ENCODE measurements at regions not wholly inside any gene's neighbourhood (a gene's known extent, or its start where the extent isn't known, plus 50 kb on each side); places are given as distances from the start of the nearest gene placed in this dataset.

- Histone ChIP-seq H3K79me2 (replicated peaks; ENCODE audit: insufficient read depth, low read length) (no peaks in the 10 kb centered on the region), H3F3A (ENCODE audit: insufficient read depth, low read length, poor library complexity, severe bottlenecking) (no peaks in the 10 kb centered on the region), H3K4me2 (ENCODE audit: low read length) (no peak overlapping the region), H3K27ac (ENCODE audit: low read length) (no peak overlapping the region), H3K36me3 (ENCODE audit: insufficient read depth, low read length) (no peaks in the 10 kb centered on the region), H3K9me3 (ENCODE audit: low read length) (no peaks in the 10 kb centered on the region), H2AFZ (ENCODE audit: low read depth, low read length) (no peak overlapping the region), H3K9me2 (ENCODE audit: insufficient read depth, low read length) (no peaks in the 10 kb centered on the region), H4K20me1 (ENCODE audit: insufficient read depth) (no peaks in the 10 kb centered on the region), H3K4me3 (ENCODE audit: low read length) (no peak overlapping the region), H3K9ac (ENCODE audit: low read length) (no peak overlapping the region), H3K27me3 (ENCODE audit: insufficient read depth, low read depth, low read length) (no peaks in the 10 kb centered on the region)
- TF ChIP-seq SMC3 (conservative IDR thresholded peaks at IDR 0.05; ENCODE audit: poor library complexity), result no peak
- TF ChIP-seq POLR2AphosphoS5 (IDR thresholded peaks at IDR 0.05), result no peak
- TF ChIP-seq EP300 (conservative IDR thresholded peaks at IDR 0.05; ENCODE audit: poor library complexity, severe bottlenecking), result no peak
- TF ChIP-seq REST (IDR thresholded peaks at IDR 0.05; ENCODE audit: borderline replicate concordance), result no peak
- TF ChIP-seq EZH2 (IDR thresholded peaks at IDR 0.05; ENCODE audit: borderline replicate concordance, insufficient read depth, low read length, poor library complexity, severe bottlenecking), result no peak
- no peak for TF ChIP-seq CTCF (IDR thresholded peaks at IDR 0.05; ENCODE audit: poor library complexity, severe bottlenecking)
- no peak for TF ChIP-seq TAF1 (IDR thresholded peaks at IDR 0.05; ENCODE audit: low read depth)
These were observed 153.5 kb downstream of the HLX start for GRCh38 chr1:221032637-221033280.

GRCh38 chr1:221035662-221036153 is 156.5 kb downstream of the HLX start:
- H3F3A ChIP-seq (ENCODE audit: insufficient read depth, low read length, poor library complexity, severe bottlenecking), result no peaks in the 10 kb centered on the region
- no peaks in the 10 kb centered on the region for H3K27me3 ChIP-seq (ENCODE audit: insufficient read depth, low read depth, low read length)
- H3K27ac ChIP-seq (ENCODE audit: low read length), result no peak overlapping the region
- TF ChIP-seq EP300 (conservative IDR thresholded peaks at IDR 0.05; ENCODE audit: poor library complexity, severe bottlenecking) (no peak), POLR2AphosphoS5 (IDR thresholded peaks at IDR 0.05) (no peak), EZH2 (IDR thresholded peaks at IDR 0.05; ENCODE audit: borderline replicate concordance, insufficient read depth, low read length, poor library complexity, severe bottlenecking) (no peak), CTCF (IDR thresholded peaks at IDR 0.05; ENCODE audit: poor library complexity, severe bottlenecking) (no peak), MXI1 (conservative IDR thresholded peaks at IDR 0.05; ENCODE audit: poor library complexity, severe bottlenecking) (no peak), RAD21 (conservative IDR thresholded peaks at IDR 0.05) (no peak), REST (IDR thresholded peaks at IDR 0.05; ENCODE audit: borderline replicate concordance) (no peak), TAF1 (IDR thresholded peaks at IDR 0.05; ENCODE audit: low read depth) (no peak), SMC3 (conservative IDR thresholded peaks at IDR 0.05; ENCODE audit: poor library complexity) (no peak)
- H3K4me3 ChIP-seq (ENCODE audit: low read length), result no peak overlapping the region
- H3K79me2 ChIP-seq (replicated peaks; ENCODE audit: insufficient read depth, low read length), result no peaks in the 10 kb centered on the region
- H3K9me3 ChIP-seq (ENCODE audit: low read length), result no peaks in the 10 kb centered on the region
- H4K20me1 ChIP-seq (ENCODE audit: insufficient read depth), result no peaks in the 10 kb centered on the region
- no peak overlapping the region for H3K4me2 ChIP-seq (ENCODE audit: low read length)
- H3K9me2 ChIP-seq (ENCODE audit: insufficient read depth, low read length), result no peaks in the 10 kb centered on the region
- no peak overlapping the region for H2AFZ ChIP-seq (ENCODE audit: low read depth, low read length)
- no peak overlapping the region for H3K9ac ChIP-seq (ENCODE audit: low read length)
- H3K36me3 ChIP-seq (ENCODE audit: insufficient read depth, low read length), result no peaks in the 10 kb centered on the region
